HEK293 (cell line): ENCODE measurements at regions not wholly inside any gene's neighbourhood (a gene's known extent, or its start where the extent isn't known, plus 50 kb on each side); places are given as distances from the start of the nearest gene placed in this dataset.

ENCODE experiments used
- CTCF ChIA-PET: fragments of 350-600 bp; formaldehyde crosslinking; extraction: SDS; loops from one replicate; lab custom pipeline; 2021; ENCODE audit warnings: antibody characterized with exemption; lab: Yijun Ruan, JAX
- POLR2A ChIA-PET: fragments of 300-600 bp; formaldehyde crosslinking; extraction: SDS; loops from one replicate; lab custom pipeline; 2020; ENCODE audit warnings: antibody characterized with exemption, inconsistent platforms; lab: Yijun Ruan, JAX
- H3K27ac ChIP-seq: fragments of 200-500 bp; sonication (Bioruptor generic); 2 replicates; pipeline ENCODE4 v1.5.1; 2014; ENCODE audit warnings: low read depth, low read length, control low read depth, inconsistent platforms; ENCODE audit errors: extremely low read depth
- H3K36me3 ChIP-seq, 2 experiments: fragments of 200-500 bp in 1 of 2; sonication (Bioruptor generic) in 1 of 2; 1 replicate in 1 of 2; 2 replicates in 1 of 2; pipeline ENCODE4 v1.5.1; 2014 to 2017; ENCODE audit warnings: inconsistent platforms in 2 of 2, low read length in 2 of 2; ENCODE audit not compliant: control insufficient read depth in 2 of 2, insufficient read depth in 1 of 2
- H3K4me1 ChIP-seq: fragments of 200-500 bp; sonication (Bioruptor generic); 2 replicates; pipeline ENCODE4 v1.5.1; 2014; ENCODE audit warnings: mild to moderate bottlenecking, low read length, inconsistent platforms; ENCODE audit not compliant: control insufficient read depth, insufficient read depth
- H3K4me3 ChIP-seq: 2 replicates; pipeline ENCODE4 v1.5.1; 2011; ENCODE audit warnings: low read depth, mild to moderate bottlenecking, control low read depth, low read length, moderate library complexity
- H3K9me3 ChIP-seq: fragments of 200-500 bp; sonication (Bioruptor generic); 2 replicates; pipeline ENCODE4 v1.5.1; 2014; ENCODE audit warnings: low read depth, low read length, inconsistent platforms; ENCODE audit not compliant: control insufficient read depth, insufficient read depth
- FEZF1 ChIP-seq: fragments of 450-650 bp; formaldehyde crosslinking; IDR thresholded peaks from 2 replicates; pipeline ENCODE4 v1.5.1; 2016; ENCODE audit warnings: missing biosample characterization, missing genetic modification characterization
- GFI1B ChIP-seq: fragments of 450-650 bp; formaldehyde crosslinking; IDR thresholded peaks from 2 replicates; pipeline ENCODE4 v1.5.1; 2016; ENCODE audit warnings: missing biosample characterization, missing genetic modification characterization
- HOXC10 ChIP-seq: sonication (generic); formaldehyde crosslinking; IDR thresholded peaks from 2 replicates; pipeline ENCODE4 v1.8.1; 2023; ENCODE audit warnings: mild to moderate bottlenecking, missing genetic modification reagents
- IKZF3 ChIP-seq: fragments of 450-650 bp; IDR thresholded peaks from 2 replicates; pipeline ENCODE4 v1.5.0; 2018; ENCODE audit warnings: missing biosample characterization, mild to moderate bottlenecking, missing genetic modification characterization, moderate library complexity
- KLF8 ChIP-seq: fragments of 450-650 bp; formaldehyde crosslinking; IDR thresholded peaks from 2 replicates; pipeline ENCODE4 v1.5.1; 2016; ENCODE audit warnings: missing biosample characterization, missing genetic modification characterization
- SCRT2 ChIP-seq: fragments of 450-650 bp; formaldehyde crosslinking; IDR thresholded peaks from 2 replicates; pipeline ENCODE4 v1.5.1; 2016; ENCODE audit warnings: missing biosample characterization, missing genetic modification characterization
- TRIM28 ChIP-seq: IDR thresholded peaks from 2 replicates; pipeline ENCODE4 v1.6.1; 2011; ENCODE audit warnings: low read length, control low read depth, borderline replicate concordance
- ZBTB10 ChIP-seq: fragments of 450-650 bp; formaldehyde crosslinking; IDR thresholded peaks from 2 replicates; pipeline ENCODE4 v1.5.1; 2016; ENCODE audit warnings: missing biosample characterization, missing genetic modification characterization
- ZNF121 ChIP-seq: fragments of 450-650 bp; formaldehyde crosslinking; IDR thresholded peaks from 2 replicates; pipeline ENCODE4 v1.5.1; 2016; ENCODE audit warnings: missing biosample characterization, missing genetic modification characterization
- ZNF169 ChIP-seq: fragments of 450-650 bp; formaldehyde crosslinking; IDR thresholded peaks from 2 replicates; pipeline ENCODE4 v1.5.1; 2016; ENCODE audit warnings: missing biosample characterization, missing genetic modification characterization
- ZNF292 ChIP-seq: fragments of 450-650 bp; formaldehyde crosslinking; IDR thresholded peaks from 2 replicates; pipeline ENCODE4 v1.5.1; 2016; ENCODE audit warnings: low read depth, missing biosample characterization, missing genetic modification characterization, borderline replicate concordance
- ZNF366 ChIP-seq: fragments of 450-650 bp; formaldehyde crosslinking; conservative IDR thresholded peaks from 2 replicates; pipeline ENCODE4 v1.5.1; 2016; ENCODE audit warnings: missing biosample characterization, missing genetic modification characterization
- ZNF473 ChIP-seq: fragments of 450-650 bp; formaldehyde crosslinking; IDR thresholded peaks from 2 replicates; pipeline ENCODE4 v1.5.1; 2017; ENCODE audit warnings: missing biosample characterization, missing genetic modification characterization
- ZNF548 ChIP-seq: fragments of 450-650 bp; formaldehyde crosslinking; IDR thresholded peaks from 2 replicates; pipeline ENCODE4 v1.5.1; 2016; ENCODE audit warnings: missing biosample characterization, missing genetic modification characterization
- ZNF600 ChIP-seq: fragments of 450-650 bp; formaldehyde crosslinking; IDR thresholded peaks from 2 replicates; pipeline ENCODE4 v1.5.1; 2016; ENCODE audit warnings: missing biosample characterization, missing genetic modification characterization
- ZNF610 ChIP-seq: fragments of 450-650 bp; formaldehyde crosslinking; IDR thresholded peaks from 2 replicates; pipeline ENCODE4 v1.5.1; 2016; ENCODE audit warnings: missing biosample characterization, missing genetic modification characterization, borderline replicate concordance
- ZNF747 ChIP-seq: fragments of 450-650 bp; formaldehyde crosslinking; IDR thresholded peaks from 2 replicates; pipeline ENCODE4 v1.5.1; 2016; ENCODE audit warnings: missing biosample characterization, missing genetic modification characterization
- ZNF768 ChIP-seq: fragments of 450-650 bp; formaldehyde crosslinking; IDR thresholded peaks from 2 replicates; pipeline ENCODE4 v1.5.1; 2018; ENCODE audit warnings: missing biosample characterization, mild to moderate bottlenecking, missing genetic modification characterization
- ZNF830 ChIP-seq: fragments of 450-650 bp; IDR thresholded peaks from 2 replicates; pipeline ENCODE4 v1.5.0; 2018; ENCODE audit warnings: missing biosample characterization, missing genetic modification characterization, low read depth, mild to moderate bottlenecking, moderate library complexity
- ZNF837 ChIP-seq: fragments of 450-650 bp; formaldehyde crosslinking; IDR thresholded peaks from 2 replicates; pipeline ENCODE4 v1.5.1; 2016; ENCODE audit warnings: missing biosample characterization, missing genetic modification characterization
- ZNF843 ChIP-seq: fragments of 450-650 bp; formaldehyde crosslinking; IDR thresholded peaks from 2 replicates; pipeline ENCODE4 v1.5.1; 2016; ENCODE audit warnings: missing biosample characterization, missing genetic modification characterization
- TF ChIP-seq, protein P1 (sequence below): sonication (generic); formaldehyde crosslinking; IDR thresholded peaks from 2 replicates; pipeline ENCODE4 v1.8.1; 2022; ENCODE audit warnings: mild to moderate bottlenecking, moderate library complexity, missing genetic modification reagents
- TF ChIP-seq, protein P2 (sequence below): fragments of 450-650 bp; formaldehyde crosslinking; IDR thresholded peaks from 2 replicates; pipeline ENCODE4 v1.5.1; 2016; ENCODE audit warnings: missing biosample characterization, missing genetic modification characterization, borderline replicate concordance

DNA sequence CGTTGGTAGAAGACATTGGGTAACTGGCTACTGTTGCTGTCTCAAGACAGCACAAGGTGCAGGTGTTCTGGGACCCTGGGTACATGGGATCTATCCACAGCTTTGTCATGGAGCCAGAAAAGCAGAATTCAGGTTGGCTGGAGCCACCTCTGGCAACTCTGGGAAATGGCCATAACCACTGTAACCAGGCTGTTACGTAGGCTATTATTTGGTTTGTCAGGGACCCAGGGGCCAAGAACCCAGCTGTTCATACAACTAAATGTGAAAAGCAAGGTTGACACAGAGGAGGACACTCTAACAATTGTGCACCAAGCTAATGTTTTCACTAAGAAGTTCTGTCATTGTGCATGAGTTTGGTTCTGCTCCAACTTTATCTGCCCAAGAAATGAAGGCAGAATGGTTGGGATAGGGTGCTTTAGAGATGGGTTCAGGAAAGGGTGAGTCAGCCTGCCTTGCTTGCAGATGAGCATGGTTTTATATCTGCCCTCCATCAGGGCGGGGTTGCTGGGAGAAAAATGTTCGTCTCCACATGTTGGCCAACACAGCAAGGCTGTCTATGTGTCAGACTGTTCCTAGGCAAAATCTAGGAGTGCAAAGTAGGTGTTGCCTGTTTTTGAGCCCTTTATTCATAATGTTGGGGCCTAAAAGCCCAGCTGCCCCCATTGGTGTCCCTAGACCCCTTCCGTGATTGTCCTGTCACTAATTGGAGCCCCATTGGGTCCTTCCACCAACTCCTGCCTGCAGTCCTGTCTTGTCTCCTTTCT, 131.3 kb upstream of the DAP start (continued):
- TF ChIP-seq ZNF830 (tag by site-specific recombination) (no peak), GFI1B (tag by site-specific recombination) (no peak), ZNF600 (no peak), TRIM28 (no peak), ZNF747 (tag by site-specific recombination) (no peak), ZNF843 (tag by site-specific recombination) (no peak), SCRT2 (tag by site-specific recombination) (no peak)

DNA sequence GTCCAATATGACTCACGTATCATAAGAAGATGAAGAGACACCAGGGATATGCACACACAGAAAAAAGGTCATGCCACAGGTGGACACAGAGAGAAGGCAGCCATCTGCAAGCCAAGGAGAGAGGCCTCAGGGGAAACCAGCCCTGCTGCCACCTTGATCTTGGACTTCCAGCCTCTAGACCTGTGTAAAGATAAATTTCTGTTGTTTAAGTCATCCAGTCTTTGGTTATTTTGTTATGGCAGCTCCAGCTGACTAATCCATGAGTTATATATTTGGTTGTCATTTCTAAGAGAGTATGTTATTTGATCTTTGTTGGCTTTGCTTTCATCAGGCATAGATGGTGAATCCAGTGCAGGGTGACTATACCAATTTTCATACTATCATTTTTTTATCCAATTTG, 130.2 kb upstream of the DAP start:
- H3K36me3 ChIP-seq = no peaks in the 10 kb centered on the region
- H3K9me3 ChIP-seq = no peaks in the 10 kb centered on the region
- TF ChIP-seq, protein P1, sequence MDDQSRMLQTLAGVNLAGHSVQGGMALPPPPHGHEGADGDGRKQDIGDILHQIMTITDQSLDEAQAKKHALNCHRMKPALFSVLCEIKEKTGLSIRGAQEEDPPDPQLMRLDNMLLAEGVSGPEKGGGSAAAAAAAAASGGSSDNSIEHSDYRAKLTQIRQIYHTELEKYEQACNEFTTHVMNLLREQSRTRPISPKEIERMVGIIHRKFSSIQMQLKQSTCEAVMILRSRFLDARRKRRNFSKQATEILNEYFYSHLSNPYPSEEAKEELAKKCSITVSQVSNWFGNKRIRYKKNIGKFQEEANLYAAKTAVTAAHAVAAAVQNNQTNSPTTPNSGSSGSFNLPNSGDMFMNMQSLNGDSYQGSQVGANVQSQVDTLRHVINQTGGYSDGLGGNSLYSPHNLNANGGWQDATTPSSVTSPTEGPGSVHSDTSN (CRISPR knock-in tag) = no peak
- TF ChIP-seq ZNF548 (tag by site-specific recombination) = peak; percentile 84
- POLR2A ChIA-PET = no interaction called here
- no peaks in the 10 kb centered on the region for H3K4me1 ChIP-seq
- H3K27ac ChIP-seq = no peak overlapping the region
- H3K4me3 ChIP-seq = no peak overlapping the region
- CTCF ChIA-PET = interaction anchor here (0.7 to 1.8 kb wide), 3 partner anchors 27 to 97 kb away, joined by 3 to 6 read pairs (median 3); no protein-coding TSS in a partner anchor

- Histone ChIP-seq H3K4me1 (no peaks in the 10 kb centered on the region), H3K9me3 (no peaks in the 10 kb centered on the region), H3K36me3 (no peaks in the 10 kb centered on the region), H3K27ac (no peak overlapping the region), H3K4me3 (no peak overlapping the region)
- TF ChIP-seq ZNF768 (tag by site-specific recombination) (peak; percentile 10; the same call in 1 of the 2 replicates), KLF8 (no peak)
- CTCF ChIA-PET = interaction anchor here (0.7 kb wide), 1 partner anchor 21 kb away, joined by 4 read pairs; no protein-coding TSS in a partner anchor
- POLR2A ChIA-PET = no interaction called here
These were observed 125.5 kb upstream of the DAP start for GRCh38 chr5:10886497-10886896.

GRCh38 chr5:10885026-10885425, 124.0 kb upstream of the DAP start:
- Histone ChIP-seq H3K4me1 (no peaks in the 10 kb centered on the region), H3K36me3 (no peaks in the 10 kb centered on the region), H3K9me3 (no peaks in the 10 kb centered on the region), H3K27ac (no peak overlapping the region), H3K4me3 (no peak overlapping the region)
- ChIA-PET CTCF (interaction anchor here (0.6 kb wide), 1 partner anchor 10 kb away, joined by 4 read pairs; no protein-coding TSS in a partner anchor), POLR2A (no interaction called here)
- TF ChIP-seq ZNF837 (tag by site-specific recombination) (no peak), ZNF366 (tag by site-specific recombination) (no peak), FEZF1 (tag by site-specific recombination) (no peak), IKZF3 (tag by site-specific recombination) (no peak), ZNF121 (tag by site-specific recombination) (no peak), ZNF843 (tag by site-specific recombination) (no peak), ZNF292 (tag by site-specific recombination) (no peak), ZNF169 (tag by site-specific recombination) (no peak), ZBTB10 (tag by site-specific recombination) (no peak), ZNF473 (tag by site-specific recombination) (no peak), ZNF610 (tag by site-specific recombination) (no peak), HOXC10 (CRISPR knock-in tag) (no peak)
- TF ChIP-seq, protein P2, sequence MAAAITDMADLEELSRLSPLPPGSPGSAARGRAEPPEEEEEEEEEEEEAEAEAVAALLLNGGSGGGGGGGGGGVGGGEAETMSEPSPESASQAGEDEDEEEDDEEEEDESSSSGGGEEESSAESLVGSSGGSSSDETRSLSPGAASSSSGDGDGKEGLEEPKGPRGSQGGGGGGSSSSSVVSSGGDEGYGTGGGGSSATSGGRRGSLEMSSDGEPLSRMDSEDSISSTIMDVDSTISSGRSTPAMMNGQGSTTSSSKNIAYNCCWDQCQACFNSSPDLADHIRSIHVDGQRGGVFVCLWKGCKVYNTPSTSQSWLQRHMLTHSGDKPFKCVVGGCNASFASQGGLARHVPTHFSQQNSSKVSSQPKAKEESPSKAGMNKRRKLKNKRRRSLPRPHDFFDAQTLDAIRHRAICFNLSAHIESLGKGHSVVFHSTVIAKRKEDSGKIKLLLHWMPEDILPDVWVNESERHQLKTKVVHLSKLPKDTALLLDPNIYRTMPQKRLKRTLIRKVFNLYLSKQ (tag by site-specific recombination) = no peak
